Esophagus muscularis mucosa (tissue), 4 donors: ENCODE measurements at regions not wholly inside any gene's neighbourhood (a gene's known extent, or its start where the extent isn't known, plus 50 kb on each side); places are given as distances from the start of the nearest gene placed in this dataset.
A peak's percentile ranks its signal among the peaks of the same experiment; 100 is the strongest.

Experiments used
- DNase-seq: peaks from one replicate; pipeline ENCODE4 v3.0.0-alpha.2; 2017; ENCODE audit errors: extremely low spot score
- H3K27ac ChIP-seq, 4 donors: fragments of 200-600 bp; sonication (generic); replicated peaks in 1 of 4; 1 replicate in 3 of 4; 2 replicates in 1 of 4; pipeline ENCODE4 v1.5.1; 2016 to 2019; ENCODE audit warnings: mild to moderate bottlenecking in 1 of 4
- H3K27me3 ChIP-seq, 4 donors: fragments of 200-600 bp; sonication (generic); one replicate each; pipeline versions ENCODE4 v1.5.1 to v1.6.0; 2016 to 2019
- H3K36me3 ChIP-seq, 4 donors: fragments of 200-600 bp; sonication (generic); one replicate each; pipeline ENCODE4 v1.5.1; 2016 to 2019
- H3K4me1 ChIP-seq, 4 donors: fragments of 200-600 bp; sonication (generic); one replicate each; pipeline ENCODE4 v1.5.1; 2016 to 2019
- H3K4me3 ChIP-seq, 4 donors: fragments of 200-600 bp; sonication (generic); 1 replicate in 2 of 4; 2 replicates in 2 of 4; pipeline ENCODE4 v1.5.1; 2016 to 2019; ENCODE audit warnings: mild to moderate bottlenecking in 4 of 4, moderate library complexity in 1 of 4
- H3K9me3 ChIP-seq, 4 donors: fragments of 200-600 bp; sonication (generic); 1 replicate in 3 of 4; 2 replicates in 1 of 4; pipeline ENCODE4 v1.5.1; 2016 to 2019
- CTCF ChIP-seq, 3 experiments: fragments of 200-600 bp in 2 of 3; fragments of 450-650 bp in 1 of 3; sonication (generic) in 2 of 3; IDR thresholded peaks; one replicate each; pipeline ENCODE4 v1.5.1; 2017 to 2019; ENCODE audit warnings: antibody characterized with exemption in 3 of 3, mild to moderate bottlenecking in 2 of 3, moderate library complexity in 1 of 3
- EP300 ChIP-seq: sonication (generic); formaldehyde crosslinking; IDR thresholded peaks from one replicate; pipeline ENCODE4 v1.6.1; 2017; ENCODE audit warnings: antibody characterized with exemption
- POLR2A ChIP-seq: fragments of 450-650 bp; IDR thresholded peaks from one replicate; pipeline ENCODE4 v1.6.1; 2017; ENCODE audit warnings: antibody characterized with exemption, moderate library complexity, mild to moderate bottlenecking, low read depth
- POLR2AphosphoS5 ChIP-seq, 2 donors: sonication (generic); formaldehyde crosslinking; IDR thresholded peaks; one replicate each; pipeline ENCODE4 v1.6.1; 2017; ENCODE audit warnings: antibody characterized with exemption in 2 of 2
- WGBS: methylation state at CpG from one replicate; pipeline ENCODE4 v1.1.5; 2018; 5-methylcytosine and 5-hydroxymethylcytosine counted together
- intact Hi-C: fragments of 100-400 bp; cut with DNase I; formaldehyde crosslinking; loops from one replicate; pipeline ENCODE4 v1.15.1; 2023

DNA sequence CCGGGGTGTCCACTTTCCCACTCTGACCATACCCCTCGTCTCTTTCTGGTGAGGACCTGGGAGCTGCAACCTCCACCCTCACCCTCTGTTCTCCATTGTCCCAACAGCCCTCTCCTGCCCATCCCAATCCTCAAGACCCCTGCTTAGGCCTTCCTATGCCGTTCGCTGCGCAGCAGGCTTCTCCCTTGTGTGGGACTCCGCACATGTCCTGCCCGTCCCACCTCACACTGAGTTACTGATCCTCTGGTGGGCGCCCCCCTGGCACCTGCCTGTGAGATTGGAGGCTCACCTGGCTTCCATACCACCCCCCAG, 119.5 kb upstream of the SNTG2 start:
- H3K36me3 ChIP-seq: no peaks in the 10 kb centered on the region
- peak; percentile 81 for DNase-seq
- no peak overlapping the region for H3K27ac ChIP-seq
- H3K9me3 ChIP-seq: no peaks in the 10 kb centered on the region
- intact Hi-C loops: no loop called here
- H3K4me3 ChIP-seq: no peak overlapping the region
- H3K4me1 ChIP-seq: peaks cover 18 to 27% (median 23%) of the 10 kb centered on the region in 4 donors
- no peak for TF ChIP-seq POLR2A
- WGBS: 92% methylated on average over 8 of the region's 8 CpGs
- no peaks in the 10 kb centered on the region for H3K27me3 ChIP-seq

DNA sequence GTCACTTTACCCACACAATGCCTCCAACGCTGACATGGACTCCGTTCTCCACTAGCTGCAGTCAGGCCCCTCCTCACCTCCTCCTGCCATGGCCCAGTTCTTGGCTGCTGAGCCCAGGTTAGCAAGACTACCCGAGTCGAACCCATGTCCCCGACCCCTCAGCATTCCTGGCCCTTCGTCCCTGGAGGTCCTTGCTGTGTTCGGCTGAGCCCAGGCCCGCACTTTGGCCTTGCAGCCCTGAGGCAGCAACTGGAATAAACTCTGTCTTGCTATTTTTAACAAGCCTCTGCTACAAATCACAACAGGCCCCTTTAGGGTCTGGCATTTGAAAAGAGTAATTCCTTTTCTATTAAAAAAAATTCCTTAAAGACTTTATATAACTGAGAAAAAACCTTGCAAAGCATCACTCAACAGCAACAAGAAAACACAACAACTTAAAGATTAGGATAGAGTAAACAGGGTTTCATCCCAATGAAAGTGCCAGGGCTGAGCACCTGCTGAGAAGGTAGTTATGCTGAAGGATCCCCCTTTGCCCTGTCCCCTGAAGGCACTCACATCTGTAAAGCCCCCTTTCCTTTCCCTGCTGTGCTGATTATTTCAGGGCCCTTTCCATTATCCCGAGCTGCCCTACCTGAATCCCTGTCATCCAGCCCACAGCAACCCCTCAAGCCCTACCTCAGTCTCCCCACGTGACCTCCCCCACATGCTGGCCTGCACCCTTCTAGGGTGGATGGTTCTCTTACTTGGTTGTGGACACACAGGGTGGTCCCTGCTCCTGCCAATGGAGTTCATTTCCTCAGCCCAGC, 120.0 kb upstream of the SNTG2 start:
- Histone ChIP-seq H3K27ac (no peak overlapping the region), H3K9me3 (no peaks in the 10 kb centered on the region), H3K4me1 (peaks cover 18 to 27% (median 23%) of the 10 kb centered on the region in 4 donors), H3K27me3 (no peaks in the 10 kb centered on the region), H3K36me3 (no peaks in the 10 kb centered on the region), H3K4me3 (no peak overlapping the region)
- DNase-seq: peak; percentile 47
- no peak for TF ChIP-seq POLR2A
- TF ChIP-seq CTCF (IDR thresholded peaks at IDR 0.05): no peak
- no peak for TF ChIP-seq POLR2AphosphoS5 (IDR thresholded peaks at IDR 0.05)
- no peak for TF ChIP-seq EP300
- 87% methylated on average over 10 of the region's 10 CpGs for WGBS
- intact Hi-C loops: no loop called here

DNA sequence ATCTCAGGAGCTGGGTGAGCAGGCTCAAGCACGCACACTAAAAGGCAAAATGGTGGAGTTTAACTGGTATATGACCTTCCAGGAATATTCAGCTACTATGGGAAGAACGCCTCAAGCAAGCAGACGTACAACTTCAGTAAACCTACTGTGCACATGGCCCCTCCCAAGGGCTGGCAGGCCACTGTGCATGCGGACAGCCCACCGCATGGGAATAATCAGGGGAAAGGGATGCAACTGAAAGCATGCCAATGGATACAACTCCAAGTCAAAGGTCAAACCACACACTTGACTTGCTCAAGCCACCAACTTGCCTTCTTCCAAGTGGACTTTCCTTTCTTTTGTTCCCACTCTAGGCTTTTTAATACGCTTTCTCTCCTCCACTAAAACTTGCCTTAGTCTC, 121.6 kb upstream of the SNTG2 start:
- 86% methylated on average over 6 of the region's 6 CpGs for WGBS
- TF ChIP-seq POLR2A: no peak
- TF ChIP-seq CTCF (IDR thresholded peaks at IDR 0.05): no peak
- TF ChIP-seq POLR2AphosphoS5 (IDR thresholded peaks at IDR 0.05): no peak
- Histone ChIP-seq H3K4me3 (no peak overlapping the region), H3K36me3 (no peaks in the 10 kb centered on the region), H3K27ac (no peak overlapping the region), H3K9me3 (no peaks in the 10 kb centered on the region), H3K4me1 (peaks cover 18 to 27% (median 23%) of the 10 kb centered on the region in 4 donors), H3K27me3 (no peaks in the 10 kb centered on the region)
- no peak for DNase-seq
- intact Hi-C loops: no loop called here

GRCh38 chr2:824954-825353, 125.7 kb upstream of the SNTG2 start:
- peaks cover 0 to 5% (median 0%) of the 10 kb centered on the region in 4 donors for H3K27me3 ChIP-seq
- DNase-seq: peak; percentile 84
- H3K9me3 ChIP-seq: no peaks in the 10 kb centered on the region
- H3K36me3 ChIP-seq: no peaks in the 10 kb centered on the region
- 76% methylated on average over 8 of the region's 8 CpGs for WGBS
- no peak for TF ChIP-seq EP300
- TF ChIP-seq POLR2A: no peak
- H3K27ac ChIP-seq: no peak overlapping the region
- intact Hi-C loops: no loop called here
- peaks cover 1 to 6% (median 5%) of the 10 kb centered on the region in 4 donors for H3K4me1 ChIP-seq
- H3K4me3 ChIP-seq: no peak overlapping the region

DNA sequence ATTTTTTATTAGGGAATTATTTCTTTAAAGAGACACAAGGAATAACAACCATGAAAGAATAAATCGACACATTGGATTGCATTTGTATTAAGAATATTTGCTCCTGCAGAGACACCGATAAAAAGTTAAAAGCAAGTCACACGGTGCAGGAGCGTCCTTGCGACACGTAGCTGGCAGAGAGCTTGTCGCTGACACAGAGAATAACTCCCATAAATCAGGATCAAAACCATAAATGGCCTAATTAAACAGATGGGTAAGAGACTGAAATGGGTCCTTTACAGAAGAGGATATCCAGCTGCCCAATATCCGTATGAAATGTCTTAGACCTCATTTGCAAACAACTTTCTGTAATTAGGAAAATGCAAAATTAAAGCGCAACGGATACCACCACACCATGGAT, 126.1 kb upstream of the SNTG2 start:
- Histone ChIP-seq H3K36me3 (no peaks in the 10 kb centered on the region), H3K27ac (no peak overlapping the region), H3K4me1 (peaks cover 0 to 2% (median under 1%) of the 10 kb centered on the region in 4 donors), H3K27me3 (peaks cover 0 to 5% (median 0%) of the 10 kb centered on the region in 4 donors), H3K9me3 (no peaks in the 10 kb centered on the region), H3K4me3 (no peak overlapping the region)
- intact Hi-C loops: no loop called here
- peak; percentile 26 for DNase-seq
- no peak for TF ChIP-seq POLR2AphosphoS5 (IDR thresholded peaks at IDR 0.05)
- TF ChIP-seq EP300: no peak
- no peak for TF ChIP-seq POLR2A
- TF ChIP-seq CTCF (IDR thresholded peaks at IDR 0.05): no peak
- 92% methylated on average over 10 of the region's 10 CpGs for WGBS

DNA sequence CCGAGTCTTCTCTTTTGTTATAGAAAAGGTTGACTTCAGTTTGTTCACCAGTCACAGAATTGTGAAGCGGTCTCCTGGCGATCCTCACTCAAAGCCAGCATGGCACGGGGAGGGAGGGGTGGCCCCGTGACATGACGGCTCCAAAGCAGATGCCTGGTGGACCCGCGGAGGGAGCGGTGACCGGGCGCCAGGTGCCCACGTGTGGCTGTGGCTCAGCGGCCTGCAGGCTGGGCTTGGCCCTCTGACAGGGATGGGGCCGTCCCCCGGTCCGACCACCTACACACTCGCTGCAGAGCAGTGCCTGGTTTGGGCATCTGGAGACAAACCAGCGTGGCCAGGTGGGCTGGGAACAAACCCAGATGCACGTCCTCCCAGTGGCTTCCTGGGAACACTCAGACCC, 129.1 kb upstream of the SNTG2 start:
- Histone ChIP-seq H3K36me3 (no peaks in the 10 kb centered on the region), H3K4me1 (no peaks in the 10 kb centered on the region), H3K4me3 (no peak overlapping the region), H3K9me3 (no peaks in the 10 kb centered on the region), H3K27me3 (peaks cover 0 to 9% (median 0%) of the 10 kb centered on the region in 4 donors), H3K27ac (no peak overlapping the region)
- DNase-seq: peak; percentile 34
- TF ChIP-seq CTCF (IDR thresholded peaks at IDR 0.05) (no peak), POLR2A (no peak), EP300 (no peak), POLR2AphosphoS5 (IDR thresholded peaks at IDR 0.05) (no peak)
- WGBS: 84% methylated on average over 6 of the region's 19 CpGs
- intact Hi-C loops: no loop called here
